ENCODE measurements at regions not wholly inside any gene's neighbourhood (a gene's known extent, or its start where the extent isn't known, plus 50 kb on each side); places are given as distances from the start of the nearest gene placed in this dataset.
A peak's percentile ranks its signal among the peaks of the same experiment; 100 is the strongest.

DNA sequence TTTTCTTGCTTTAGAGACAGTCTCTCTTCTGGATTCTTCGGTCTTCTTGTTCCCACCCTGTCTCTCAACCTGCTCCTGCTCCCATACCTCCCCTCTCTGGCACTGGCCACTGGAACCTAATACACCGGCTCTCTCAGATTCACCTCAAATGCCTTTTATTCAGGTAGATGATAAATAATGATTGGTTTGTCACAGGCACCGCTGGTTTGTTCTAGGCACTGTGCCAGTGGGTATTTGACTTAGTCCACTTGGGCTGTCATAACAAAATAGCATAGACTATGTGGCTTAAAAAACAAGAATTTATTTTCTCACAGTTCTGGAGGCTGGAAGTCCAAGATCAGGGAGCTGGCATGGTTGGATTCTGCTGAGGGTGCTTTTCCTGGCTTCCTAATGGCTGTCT is 278.2 kb upstream of the STT3B start:
- DNase-seq, result no peak

- no peak for DNase-seq
Measured at GRCh38 chr3:31255007-31255581, 277.6 kb upstream of the STT3B start.

- DNase-seq, result no peak
Measured at GRCh38 chr3:31262201-31262600, 270.5 kb upstream of the STT3B start.

DNA sequence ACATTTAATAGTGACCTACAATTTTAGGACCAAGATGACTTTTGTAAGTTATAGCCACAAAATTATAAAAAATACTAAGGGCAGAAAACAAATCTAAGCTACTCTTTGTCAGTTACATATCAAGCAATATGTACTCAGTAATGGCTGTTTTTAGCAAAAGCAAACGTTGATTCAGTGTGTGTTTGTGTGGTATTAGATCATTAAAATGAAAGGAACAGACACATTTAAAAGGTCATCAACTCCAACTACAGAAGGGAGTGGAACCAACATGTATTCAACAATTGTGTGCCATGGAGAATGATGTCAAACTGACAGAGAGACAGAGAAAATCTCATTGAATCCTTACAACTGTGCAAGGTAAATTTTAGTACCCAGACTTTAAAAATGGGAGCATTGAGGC is 268.8 kb upstream of the STT3B start:
- no peak for DNase-seq

GRCh38 chr3:31265646-31266428 is 266.9 kb upstream of the STT3B start:
- DNase-seq, result no peak

GRCh38 chr3:31268868-31269267 is 263.9 kb upstream of the STT3B start:
- peak; percentile 14 for DNase-seq

DNA sequence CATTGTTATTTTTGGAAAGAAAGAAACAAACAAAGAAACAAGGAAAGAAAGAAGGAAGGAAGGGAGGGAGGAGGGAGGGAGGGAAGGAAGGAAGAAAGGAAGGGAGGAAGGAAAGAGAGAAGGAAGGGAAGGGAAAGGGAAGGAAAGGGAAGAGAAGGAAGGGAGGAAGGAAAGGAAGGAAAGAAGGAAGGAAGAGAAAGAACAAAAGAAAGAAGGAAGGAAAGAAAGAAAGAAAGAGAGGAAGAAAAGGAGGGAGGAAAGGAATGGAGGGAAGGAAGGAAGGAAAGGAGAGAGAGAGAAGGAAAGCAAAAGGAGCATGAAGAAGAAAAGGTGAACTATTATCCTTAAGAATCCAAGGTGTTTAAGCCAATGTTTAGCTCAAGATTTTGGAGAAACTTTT is 262.7 kb upstream of the STT3B start:
- no peak for DNase-seq

- no peak for DNase-seq
Measured at GRCh38 chr3:31274326-31275024, 258.2 kb upstream of the STT3B start.

GRCh38 chr3:31275038-31275572 is 257.6 kb upstream of the STT3B start:
- no peak for DNase-seq

- DNase-seq, result no peak
Measured at GRCh38 chr3:31275583-31275982, 257.1 kb upstream of the STT3B start.

DNA sequence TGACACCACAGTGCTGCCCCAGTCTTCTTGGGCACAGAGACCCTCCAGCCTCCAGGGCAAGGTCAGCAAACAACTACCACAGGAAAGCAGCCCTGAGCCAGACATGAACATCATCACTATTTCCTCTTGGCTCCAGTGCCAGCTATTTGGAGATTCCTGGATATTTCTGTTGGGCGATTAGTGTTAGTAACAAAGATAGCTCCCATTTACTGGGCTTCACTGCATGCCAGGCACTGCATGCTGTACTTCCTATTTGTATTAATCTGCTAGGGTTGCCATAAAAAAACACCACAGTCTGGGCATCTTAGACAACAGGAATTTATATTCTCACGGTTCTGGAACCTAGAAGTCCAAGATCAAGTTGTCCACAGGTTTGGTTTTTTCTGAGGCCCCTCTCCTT is 255.1 kb upstream of the STT3B start:
- DNase-seq, result no peak

DNA sequence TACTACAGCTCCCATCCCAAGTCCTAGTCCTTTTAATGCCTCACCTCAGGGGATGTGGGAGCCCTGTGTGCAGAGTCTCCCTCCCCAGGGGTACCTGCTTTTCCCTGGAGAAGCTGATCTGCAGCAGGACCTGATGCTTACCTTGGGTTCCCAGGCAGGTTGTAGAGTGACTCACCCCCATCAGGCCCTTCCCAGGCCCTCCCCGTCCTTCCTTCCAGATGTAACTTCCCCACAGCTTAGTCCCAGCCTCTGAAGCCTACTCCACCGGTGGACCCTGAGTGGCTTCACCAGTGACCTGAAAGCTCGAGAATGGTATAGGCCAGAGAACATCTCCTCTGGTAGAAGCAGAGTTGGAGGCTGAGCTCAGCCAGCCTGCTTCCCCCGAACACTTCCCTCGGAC is 254.2 kb upstream of the STT3B start:
- DNase-seq, result no peak

DNA sequence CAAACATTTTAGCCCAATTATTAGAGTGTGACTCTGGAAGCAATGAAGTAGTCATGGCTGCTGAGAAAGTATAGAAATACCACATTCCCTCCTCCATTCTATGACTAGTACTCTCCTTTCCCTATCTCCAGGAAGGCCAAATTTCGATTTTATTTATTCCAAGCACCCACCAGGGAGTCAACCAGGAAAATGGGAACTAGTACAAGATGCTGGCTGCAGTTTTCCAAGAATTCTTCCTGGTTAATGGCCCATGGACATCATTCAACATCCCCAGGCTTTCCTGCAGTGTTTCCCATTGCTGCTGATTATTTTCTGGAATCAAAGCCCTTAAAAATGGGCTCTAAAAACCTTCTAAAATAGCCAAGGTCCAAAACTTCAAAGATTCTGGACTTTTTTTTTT is 247.9 kb upstream of the STT3B start:
- DNase-seq, result no peak

DNA sequence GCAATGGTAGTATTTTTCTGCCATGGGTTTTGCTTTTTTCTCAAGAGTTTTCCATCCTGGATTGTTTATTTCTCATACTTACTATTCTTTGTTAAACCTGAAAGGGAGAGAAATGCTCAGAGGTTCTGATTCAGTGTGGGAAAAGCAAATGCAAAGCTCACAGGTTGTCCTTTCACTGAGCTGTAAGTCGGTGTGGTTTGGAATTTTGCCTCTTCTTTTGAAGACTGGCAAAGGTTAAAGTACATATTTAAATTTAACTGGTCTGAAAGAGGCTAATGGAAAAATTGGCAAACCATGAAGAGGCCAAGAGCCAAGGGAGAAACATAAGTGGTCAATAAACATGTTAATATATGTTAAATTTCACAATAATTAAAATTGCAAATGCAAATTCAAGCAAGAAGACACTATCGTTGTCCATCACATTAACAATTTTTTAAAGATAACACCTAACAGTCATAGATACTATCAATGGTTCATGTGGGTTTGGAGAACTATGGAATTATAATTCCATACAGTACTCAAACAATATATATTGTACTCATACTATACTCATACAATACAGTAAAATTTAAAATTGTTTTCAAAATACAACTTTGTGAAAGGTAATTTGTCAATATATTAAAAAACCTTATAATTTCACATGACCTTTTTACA is 246.8 kb upstream of the STT3B start:
- DNase-seq, result no peak

- DNase-seq, result no peak
Measured at GRCh38 chr3:31288224-31288623, 244.5 kb upstream of the STT3B start.

- peak; percentile 24 for DNase-seq
Measured at GRCh38 chr3:31288641-31289100, 244.1 kb upstream of the STT3B start.

GRCh38 chr3:31289584-31289983 is 243.1 kb upstream of the STT3B start:
- no peak for DNase-seq

DNA sequence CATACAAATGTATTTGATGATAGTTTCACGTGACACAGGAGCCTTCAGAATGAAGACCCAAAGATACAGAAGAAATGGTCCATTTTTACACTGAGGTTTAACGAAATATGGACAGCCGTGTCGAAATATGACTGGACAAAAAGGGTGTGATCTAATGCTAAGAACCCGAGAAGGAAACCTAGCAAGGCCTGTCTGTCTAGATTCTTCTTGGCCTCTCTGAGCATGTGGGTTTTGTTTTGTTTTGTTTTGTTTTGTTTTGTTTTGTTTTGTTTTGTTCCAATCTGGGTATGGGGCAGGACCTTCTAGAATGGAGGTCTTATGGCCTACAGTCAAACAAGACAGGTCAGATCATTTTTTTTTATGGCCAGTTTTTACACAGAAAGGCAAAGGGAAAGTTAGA is 242.7 kb upstream of the STT3B start:
- no peak for DNase-seq

DNA sequence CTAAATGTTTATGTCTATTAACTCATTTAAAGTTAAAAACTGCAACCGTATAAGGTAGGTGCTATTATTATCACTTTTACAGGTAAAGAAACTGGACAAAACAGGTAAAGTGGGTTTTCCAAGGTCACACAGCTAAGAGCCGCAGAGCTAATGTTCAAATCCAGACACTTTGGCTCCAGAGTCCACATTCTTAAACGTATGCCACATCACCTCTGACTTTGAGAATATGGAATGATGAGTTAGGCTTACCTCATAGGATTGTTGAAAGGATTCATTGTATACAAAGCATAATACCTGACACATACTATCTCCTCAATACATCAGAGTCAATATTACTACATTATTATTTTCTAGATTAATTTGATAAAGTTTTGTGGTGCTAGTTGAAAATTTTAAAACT is 240.9 kb upstream of the STT3B start:
- DNase-seq, result no peak

DNA sequence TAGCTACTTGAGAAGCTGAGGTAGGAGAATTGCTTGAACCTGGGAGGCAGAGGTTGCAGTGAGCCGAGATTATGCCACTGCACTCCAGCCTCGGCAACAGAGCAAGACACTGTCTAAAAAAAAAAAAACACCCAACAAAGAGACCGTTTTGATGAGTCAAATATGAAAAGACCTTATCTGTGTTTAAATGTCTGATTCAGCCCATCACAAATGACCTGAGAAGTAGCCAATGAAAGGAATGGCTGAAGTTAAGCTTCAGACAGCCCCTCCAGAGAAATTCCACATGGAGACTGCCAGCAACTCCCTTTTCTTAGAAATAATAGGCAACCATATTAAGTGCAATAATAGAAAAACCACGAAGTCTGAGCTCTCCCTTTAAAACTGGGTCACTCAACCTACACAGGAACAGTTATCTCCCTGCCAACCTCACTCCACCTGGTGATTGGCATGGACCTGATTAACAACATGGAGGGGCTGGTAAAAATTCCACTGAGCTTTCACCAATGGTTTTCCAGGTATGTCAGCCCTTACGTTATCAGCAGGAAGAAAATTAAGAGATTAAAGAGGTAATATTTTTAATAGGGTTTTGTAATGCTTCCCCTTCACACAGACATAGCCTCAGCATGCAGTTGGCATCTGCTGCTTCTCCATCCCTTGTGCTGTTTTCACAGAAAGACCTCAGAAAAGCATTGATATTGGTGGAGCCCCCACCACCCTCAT is 238.1 kb upstream of the STT3B start:
- no peak for DNase-seq

DNA sequence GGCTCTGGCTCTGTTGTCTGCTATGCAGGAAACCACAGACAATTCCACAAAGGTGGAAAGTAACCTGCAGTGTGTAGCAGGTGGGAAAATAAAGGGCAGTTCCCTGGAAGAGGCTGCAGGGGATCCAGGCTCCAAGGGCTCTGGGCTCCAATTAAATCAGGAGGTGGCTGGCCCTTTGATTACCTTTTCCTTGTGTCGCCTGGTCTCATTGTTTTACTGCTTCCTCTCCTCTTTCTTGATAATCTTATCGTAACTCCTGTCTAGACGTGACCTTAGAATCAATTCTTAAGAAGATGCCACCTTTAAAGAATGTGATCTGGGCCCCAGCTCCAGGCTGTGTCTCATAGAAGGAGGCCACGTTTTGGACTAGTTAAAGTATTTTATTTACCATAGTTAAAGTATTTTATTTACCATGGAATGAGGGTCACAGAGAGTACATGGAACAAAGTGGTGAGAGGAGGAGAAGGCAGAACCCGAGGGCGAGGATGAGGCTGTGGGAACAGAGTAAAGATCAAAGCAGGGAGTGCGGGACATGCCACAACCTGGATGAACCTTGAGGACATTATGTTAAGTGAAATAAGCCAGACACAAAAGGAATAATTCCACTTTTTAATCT is 237.5 kb upstream of the STT3B start:
- DNase-seq, result no peak

DNA sequence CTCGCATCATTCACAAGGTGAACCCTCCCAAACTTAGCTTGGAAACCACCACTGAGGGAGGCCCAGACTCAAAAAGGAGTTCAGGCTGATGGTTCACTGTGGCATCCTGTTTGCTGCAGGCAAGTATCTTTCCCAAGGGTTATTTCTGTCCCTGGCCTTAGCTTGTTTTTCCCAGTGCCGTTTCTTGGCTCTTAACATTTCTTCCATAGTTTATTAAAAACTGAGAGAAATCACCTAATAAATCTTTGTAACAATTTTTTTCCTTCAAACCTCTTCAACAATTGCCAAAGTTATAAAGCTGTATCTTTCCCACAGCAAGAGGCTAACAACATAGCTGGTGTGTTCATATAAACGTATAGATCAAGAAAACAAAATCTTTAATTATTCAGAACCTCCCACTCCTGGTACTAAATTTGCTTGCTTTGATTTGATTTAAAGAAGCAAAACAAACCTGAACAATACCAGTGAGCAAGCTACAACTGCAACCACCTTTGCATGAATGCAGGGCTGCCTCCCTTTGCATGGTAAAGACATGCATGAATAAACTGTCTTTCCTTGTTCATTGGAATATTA is 234.9 kb upstream of the STT3B start:
- no peak for DNase-seq

All from CD4-positive, alpha-beta T cell treated with Interleukin-6 for 4 hours (primary cell).